ENCODE measurements at regions not wholly inside any gene's neighbourhood (a gene's known extent, or its start where the extent isn't known, plus 50 kb on each side); places are given as distances from the start of the nearest gene placed in this dataset.

- no peak overlapping the region for H3K27ac ChIP-seq (ENCODE audit: low read length)
- H3K4me1 ChIP-seq (ENCODE audit: control insufficient read depth, insufficient read depth, low read length): no peaks in the 10 kb centered on the region
- H3K4me3 ChIP-seq (ENCODE audit: low read length): no peak overlapping the region
- H3K36me3 ChIP-seq (ENCODE audit: control insufficient read depth, insufficient read depth, low read length): no peaks in the 10 kb centered on the region
- no peaks in the 10 kb centered on the region for H3K27me3 ChIP-seq (ENCODE audit: control insufficient read depth, insufficient read depth, low read length)
- no peaks in the 10 kb centered on the region for H3K9me3 ChIP-seq (ENCODE audit: control insufficient read depth, low read depth, low read length)
- no peak for DNase-seq
- no CpG with 5 or more reads among the region's 8 CpGs for WGBS (ENCODE audit: insufficient coverage, low lambda C conversion rate)
These were observed 188.9 kb downstream of the NSG2 start for GRCh38 chr5:174234388-174234787.

- Histone ChIP-seq H3K4me3 (ENCODE audit: low read length) (no peak overlapping the region), H3K9me3 (ENCODE audit: control insufficient read depth, low read depth, low read length) (no peaks in the 10 kb centered on the region), H3K27me3 (ENCODE audit: control insufficient read depth, insufficient read depth, low read length) (no peaks in the 10 kb centered on the region), H3K4me1 (ENCODE audit: control insufficient read depth, insufficient read depth, low read length) (no peaks in the 10 kb centered on the region), H3K36me3 (ENCODE audit: control insufficient read depth, insufficient read depth, low read length) (no peaks in the 10 kb centered on the region), H3K27ac (ENCODE audit: low read length) (no peak overlapping the region)
- 86% methylated on average over 5 of the region's 12 CpGs for WGBS (ENCODE audit: insufficient coverage, low lambda C conversion rate)
- no peak for DNase-seq
These were observed 189.9 kb downstream of the NSG2 start for GRCh38 chr5:174235221-174236011.

- WGBS (ENCODE audit: insufficient coverage, low lambda C conversion rate): no CpG with 5 or more reads among the region's 5 CpGs
- Histone ChIP-seq H3K4me1 (ENCODE audit: control insufficient read depth, insufficient read depth, low read length) (no peaks in the 10 kb centered on the region), H3K9me3 (ENCODE audit: control insufficient read depth, low read depth, low read length) (no peaks in the 10 kb centered on the region), H3K4me3 (ENCODE audit: low read length) (no peak overlapping the region), H3K27me3 (ENCODE audit: control insufficient read depth, insufficient read depth, low read length) (no peaks in the 10 kb centered on the region), H3K36me3 (ENCODE audit: control insufficient read depth, insufficient read depth, low read length) (no peaks in the 10 kb centered on the region), H3K27ac (ENCODE audit: low read length) (no peak overlapping the region)
- DNase-seq: no peak
These were observed 190.6 kb downstream of the NSG2 start for GRCh38 chr5:174236070-174236469.

DNA sequence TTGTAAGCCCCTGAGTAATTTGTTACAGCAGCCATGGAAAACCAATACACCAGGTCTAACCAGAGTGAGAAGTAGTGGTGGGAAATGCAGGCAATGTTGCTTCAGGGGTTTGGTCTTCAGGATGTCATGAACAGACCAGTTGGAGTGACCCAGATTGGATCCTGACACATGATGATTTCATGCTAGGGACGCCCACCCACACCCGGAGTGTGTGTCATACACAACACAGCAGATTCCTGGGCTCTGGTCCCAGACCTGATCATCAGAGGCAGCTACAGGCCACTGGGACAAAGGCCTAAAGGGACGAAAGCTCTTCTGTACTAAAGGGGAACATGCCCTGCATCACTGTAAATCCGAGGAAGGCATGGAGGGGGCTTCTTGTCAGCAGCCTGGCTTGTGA lies 194.2 kb downstream of the NSG2 start:
- Histone ChIP-seq H3K4me3 (ENCODE audit: low read length) (no peak overlapping the region), H3K27ac (ENCODE audit: low read length) (no peak overlapping the region), H3K36me3 (ENCODE audit: control insufficient read depth, insufficient read depth, low read length) (no peaks in the 10 kb centered on the region), H3K4me1 (ENCODE audit: control insufficient read depth, insufficient read depth, low read length) (no peaks in the 10 kb centered on the region), H3K27me3 (ENCODE audit: control insufficient read depth, insufficient read depth, low read length) (no peaks in the 10 kb centered on the region), H3K9me3 (ENCODE audit: control insufficient read depth, low read depth, low read length) (no peaks in the 10 kb centered on the region)
- DNase-seq: no peak
- no CpG with 5 or more reads among the region's 4 CpGs for WGBS (ENCODE audit: insufficient coverage, low lambda C conversion rate)

DNA sequence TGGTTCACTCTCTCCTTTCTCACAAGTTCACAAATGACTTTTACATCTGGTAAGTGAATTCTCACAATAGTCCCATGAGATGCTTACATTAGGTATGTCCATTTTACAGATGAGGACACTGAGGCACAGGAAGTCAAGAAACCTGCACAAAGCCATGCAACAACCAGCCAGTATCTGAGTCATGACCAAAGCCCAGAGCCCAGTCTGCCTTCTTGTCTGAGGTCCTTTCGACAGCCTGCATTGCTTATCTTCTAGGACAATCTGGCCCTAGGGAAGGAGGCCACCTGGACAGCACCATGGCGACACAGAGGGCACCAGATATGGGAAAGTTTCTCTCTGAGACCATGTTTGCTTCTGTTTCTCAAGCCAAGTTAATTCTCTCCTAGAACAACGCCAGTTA lies 197.1 kb downstream of the NSG2 start:
- WGBS (ENCODE audit: insufficient coverage, low lambda C conversion rate): 80% methylated on average over 1 of the region's 3 CpGs
- no peak for DNase-seq
- H3K36me3 ChIP-seq (ENCODE audit: control insufficient read depth, insufficient read depth, low read length): no peaks in the 10 kb centered on the region

DNA sequence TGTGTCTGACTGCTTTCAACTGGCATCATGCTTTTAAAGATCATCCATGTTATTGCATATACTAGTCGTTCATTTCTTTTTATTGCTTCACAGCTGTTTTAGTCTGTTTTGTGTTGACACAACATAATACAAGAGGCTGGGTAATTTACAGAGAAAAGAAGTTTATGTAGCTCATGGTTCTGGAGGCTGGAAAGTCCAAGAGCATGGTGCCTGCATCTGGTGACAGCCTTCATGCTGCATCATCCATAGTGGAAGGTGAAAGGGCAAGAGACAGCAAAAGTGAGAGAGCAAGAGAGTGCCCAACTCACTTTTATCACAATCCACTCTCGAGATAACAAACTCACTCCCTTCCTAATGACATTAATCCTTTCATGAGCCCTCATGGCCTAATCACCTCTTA lies 198.4 kb downstream of the NSG2 start:
- WGBS (ENCODE audit: insufficient coverage, low lambda C conversion rate): 75% methylated on average over 1 of the region's 2 CpGs
- H3K4me1 ChIP-seq (ENCODE audit: control insufficient read depth, insufficient read depth, low read length): no peaks in the 10 kb centered on the region
- no peak for DNase-seq

More for the DNA sequence above, 197.1 kb downstream of the NSG2 start:
- H3K4me1 ChIP-seq (ENCODE audit: control insufficient read depth, insufficient read depth, low read length): no peaks in the 10 kb centered on the region
- H3K27me3 ChIP-seq (ENCODE audit: control insufficient read depth, insufficient read depth, low read length): no peaks in the 10 kb centered on the region
- H3K27ac ChIP-seq (ENCODE audit: low read length): no peak overlapping the region
- H3K4me3 ChIP-seq (ENCODE audit: low read length): no peak overlapping the region
- no peaks in the 10 kb centered on the region for H3K9me3 ChIP-seq (ENCODE audit: control insufficient read depth, low read depth, low read length)

DNA sequence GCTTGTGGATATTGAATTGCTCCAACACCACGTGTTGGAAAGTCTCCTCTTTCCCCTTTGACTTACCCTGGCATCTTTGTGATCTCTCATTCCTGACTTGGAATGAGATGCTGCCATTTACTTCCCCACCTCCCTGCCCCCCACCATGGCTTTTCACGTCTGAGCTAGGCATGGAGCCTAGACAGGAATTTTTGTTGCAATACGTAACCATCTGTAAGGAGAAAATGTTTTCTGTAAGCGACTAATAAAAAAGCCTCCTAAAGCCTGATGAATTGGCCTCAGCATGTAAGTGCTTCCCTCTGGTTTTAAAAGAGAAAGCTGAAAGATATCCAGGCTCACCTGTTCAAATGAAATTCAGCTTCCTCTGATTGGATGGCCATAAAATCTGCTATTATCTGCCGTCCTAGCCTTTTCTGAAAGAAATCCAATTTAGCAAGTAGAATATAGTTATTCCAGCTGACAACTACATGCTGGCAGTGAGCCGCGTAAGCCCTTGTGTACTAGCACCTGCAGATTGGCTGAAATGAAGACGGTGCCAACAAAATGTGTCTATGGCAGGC lies 200.1 kb downstream of the NSG2 start:
- no peaks in the 10 kb centered on the region for H3K27me3 ChIP-seq (ENCODE audit: control insufficient read depth, insufficient read depth, low read length)
- no peak overlapping the region for H3K4me3 ChIP-seq (ENCODE audit: low read length)
- no peaks in the 10 kb centered on the region for H3K9me3 ChIP-seq (ENCODE audit: control insufficient read depth, low read depth, low read length)
- H3K4me1 ChIP-seq (ENCODE audit: control insufficient read depth, insufficient read depth, low read length): no peaks in the 10 kb centered on the region
- H3K36me3 ChIP-seq (ENCODE audit: control insufficient read depth, insufficient read depth, low read length): no peaks in the 10 kb centered on the region
- H3K27ac ChIP-seq (ENCODE audit: low read length): no peak overlapping the region
- no peak for DNase-seq
- 86% methylated on average over 1 of the region's 8 CpGs for WGBS (ENCODE audit: insufficient coverage, low lambda C conversion rate)

More for the DNA sequence above, 198.4 kb downstream of the NSG2 start:
- Histone ChIP-seq H3K9me3 (ENCODE audit: control insufficient read depth, low read depth, low read length) (no peaks in the 10 kb centered on the region), H3K36me3 (ENCODE audit: control insufficient read depth, insufficient read depth, low read length) (no peaks in the 10 kb centered on the region), H3K27ac (ENCODE audit: low read length) (no peak overlapping the region), H3K27me3 (ENCODE audit: control insufficient read depth, insufficient read depth, low read length) (no peaks in the 10 kb centered on the region), H3K4me3 (ENCODE audit: low read length) (no peak overlapping the region)

- Histone ChIP-seq H3K36me3 (ENCODE audit: control insufficient read depth, insufficient read depth, low read length) (no peaks in the 10 kb centered on the region), H3K27ac (ENCODE audit: low read length) (no peak overlapping the region), H3K27me3 (ENCODE audit: control insufficient read depth, insufficient read depth, low read length) (no peaks in the 10 kb centered on the region), H3K4me1 (ENCODE audit: control insufficient read depth, insufficient read depth, low read length) (no peaks in the 10 kb centered on the region), H3K9me3 (ENCODE audit: control insufficient read depth, low read depth, low read length) (no peaks in the 10 kb centered on the region), H3K4me3 (ENCODE audit: low read length) (no peak overlapping the region)
- WGBS (ENCODE audit: insufficient coverage, low lambda C conversion rate): no CpG with 5 or more reads among the region's 1 CpG
- no peak for DNase-seq
These were observed 201.2 kb downstream of the NSG2 start for GRCh38 chr5:174246743-174247142.

GRCh38 chr5:174247301-174247700 lies 201.8 kb downstream of the NSG2 start:
- no CpG with 5 or more reads among the region's 9 CpGs for WGBS (ENCODE audit: insufficient coverage, low lambda C conversion rate)

GRCh38 chr5:174251305-174252000 lies 205.9 kb downstream of the NSG2 start:
- Histone ChIP-seq H3K4me3 (ENCODE audit: low read length) (no peak overlapping the region), H3K9me3 (ENCODE audit: control insufficient read depth, low read depth, low read length) (no peaks in the 10 kb centered on the region), H3K4me1 (ENCODE audit: control insufficient read depth, insufficient read depth, low read length) (no peaks in the 10 kb centered on the region), H3K27me3 (ENCODE audit: control insufficient read depth, insufficient read depth, low read length) (no peaks in the 10 kb centered on the region), H3K27ac (ENCODE audit: low read length) (no peak overlapping the region), H3K36me3 (ENCODE audit: control insufficient read depth, insufficient read depth, low read length) (no peaks in the 10 kb centered on the region)
- no peak for DNase-seq
- 0% methylated on average over 1 of the region's 5 CpGs for WGBS (ENCODE audit: insufficient coverage, low lambda C conversion rate)

More at GRCh38 chr5:174247301-174247700, 201.8 kb downstream of the NSG2 start:
- H3K4me1 ChIP-seq (ENCODE audit: control insufficient read depth, insufficient read depth, low read length): no peaks in the 10 kb centered on the region
- DNase-seq: no peak
- H3K27ac ChIP-seq (ENCODE audit: low read length): no peak overlapping the region
- H3K36me3 ChIP-seq (ENCODE audit: control insufficient read depth, insufficient read depth, low read length): no peaks in the 10 kb centered on the region
- H3K9me3 ChIP-seq (ENCODE audit: control insufficient read depth, low read depth, low read length): no peaks in the 10 kb centered on the region
- H3K27me3 ChIP-seq (ENCODE audit: control insufficient read depth, insufficient read depth, low read length): no peaks in the 10 kb centered on the region
- H3K4me3 ChIP-seq (ENCODE audit: low read length): no peak overlapping the region
